H1 (cell line): ENCODE measurements at regions not wholly inside any gene's neighbourhood (a gene's known extent, or its start where the extent isn't known, plus 50 kb on each side); places are given as distances from the start of the nearest gene placed in this dataset.

Experiments used
- CTCF ChIA-PET: fragments of 300-600 bp; sonication (Branson Sonifier 250); formaldehyde crosslinking; loops from one replicate; lab custom pipeline; 2021; ENCODE audit not compliant: partially characterized antibody; lab: Charles Lee
- POLR2A ChIA-PET: fragments of 300-600 bp; sonication (Branson Sonifier 250); formaldehyde crosslinking; loops from one replicate; lab custom pipeline; 2021; ENCODE audit warnings: inconsistent platforms; ENCODE audit not compliant: partially characterized antibody; lab: Charles Lee
- DNase-seq, 2 experiments: peaks; one replicate each; pipeline versions ENCODE4 v3.0.0 to v3.0.0-alpha.2; 2010 to 2022; ENCODE audit warnings: low spot score in 2 of 2, low read depth in 1 of 2, mixed read lengths in 1 of 2
- FAIRE-seq: peaks from 2 replicates; lab custom pipeline; 2011; peaks lifted over from hg19 to GRCh38; lab: Jason Lieb, UNC
- H2AFZ ChIP-seq: 2 replicates; pipeline ENCODE4 v1.8.1; 2012; ENCODE audit warnings: low read length, inconsistent platforms
- H2AK5ac ChIP-seq: 2 replicates; pipeline ENCODE4 v1.6.1; 2013; ENCODE audit warnings: low read depth, low read length
- H2BK120ac ChIP-seq: replicated peaks from 2 replicates; pipeline ENCODE3; 2013; ENCODE audit warnings: low read depth, low read length, inconsistent platforms
- H2BK12ac ChIP-seq: 2 replicates; pipeline ENCODE4 v1.6.1; 2013; ENCODE audit warnings: low read depth, low read length
- H2BK15ac ChIP-seq: 2 replicates; pipeline ENCODE4 v1.6.1; 2013; ENCODE audit warnings: low read length
- H2BK20ac ChIP-seq: 2 replicates; pipeline ENCODE4 v1.6.1; 2013; ENCODE audit warnings: low read length
- H2BK5ac ChIP-seq: 2 replicates; pipeline ENCODE4 v1.6.1; 2013; ENCODE audit warnings: low read depth, low read length
- H3K14ac ChIP-seq: 2 replicates; pipeline ENCODE4 v1.6.1; 2013; ENCODE audit warnings: inconsistent platforms; ENCODE audit not compliant: insufficient read length
- H3K18ac ChIP-seq: 2 replicates; pipeline ENCODE4 v1.6.1; 2013; ENCODE audit warnings: low read length; ENCODE audit errors: extremely low read depth
- H3K23ac ChIP-seq: 2 replicates; pipeline ENCODE4 v1.6.1; 2013; ENCODE audit warnings: inconsistent platforms; ENCODE audit not compliant: insufficient read length
- H3K23me2 ChIP-seq: 2 replicates; pipeline ENCODE4 v1.6.1; 2013; ENCODE audit warnings: low read depth, low read length
- H3K27ac ChIP-seq: 2 replicates; pipeline ENCODE4 v1.6.1; 2011; ENCODE audit warnings: low read depth, low read length, inconsistent platforms
- H3K27me3 ChIP-seq, 4 experiments: replicated peaks in 1 of 4; 1 replicate in 1 of 4; 2 replicates in 3 of 4; pipeline versions ENCODE4 v1.6.1 to v1.8.1; 2011 to 2013; ENCODE audit warnings: low read length in 3 of 4, mild to moderate bottlenecking in 3 of 4, inconsistent platforms in 2 of 4, mixed read lengths in 2 of 4, moderate library complexity in 1 of 4; ENCODE audit not compliant: control insufficient read depth in 3 of 4, insufficient read depth in 3 of 4; ENCODE audit errors: extremely low read depth in 1 of 4
- H3K36me3 ChIP-seq, 4 experiments: 2 replicates each; pipeline versions ENCODE4 v1.6.1 to v1.8.1; 2011 to 2013; ENCODE audit warnings: mild to moderate bottlenecking in 4 of 4, low read length in 3 of 4, moderate library complexity in 2 of 4, control low read depth in 1 of 4, inconsistent platforms in 1 of 4; ENCODE audit not compliant: insufficient read depth in 4 of 4, control insufficient read depth in 2 of 4
- H3K4ac ChIP-seq: replicated peaks from 2 replicates; pipeline ENCODE3; 2013; ENCODE audit warnings: low read length, low read depth, mixed read lengths, inconsistent platforms; ENCODE audit not compliant: insufficient read length
- H3K4me1 ChIP-seq, 4 experiments: replicated peaks in 1 of 4; 1 replicate in 1 of 4; 2 replicates in 3 of 4; pipeline versions ENCODE4 v1.6.1 to v1.8.1; 2011 to 2013; ENCODE audit warnings: low read length in 3 of 4, inconsistent platforms in 2 of 4, mixed read lengths in 1 of 4; ENCODE audit not compliant: insufficient read depth in 4 of 4, control insufficient read depth in 3 of 4
- H3K4me2 ChIP-seq, 2 experiments: 2 replicates each; pipeline versions ENCODE4 v1.6.1 to v1.8.1; 2011 to 2013; ENCODE audit warnings: low read depth in 2 of 2, low read length in 2 of 2, control low read depth in 1 of 2, inconsistent platforms in 1 of 2, mild to moderate bottlenecking in 1 of 2; ENCODE audit not compliant: insufficient read depth in 1 of 2
- H3K4me3 ChIP-seq, 4 experiments: fragments of 200-600, 300-600 bp in 1 of 4; sonication (generic), shearing (Covaris generic), sonication (Bioruptor Twin) in 1 of 4; 2 replicates each; pipeline versions ENCODE4 v1.5.1 to v1.8.1; 2011 to 2016; ENCODE audit warnings: low read length in 4 of 4, low read depth in 3 of 4, control low read depth in 2 of 4, inconsistent platforms in 2 of 4, mild to moderate bottlenecking in 2 of 4, mixed read lengths in 1 of 4, moderate library complexity in 1 of 4; ENCODE audit not compliant: insufficient read depth in 2 of 4; ENCODE audit errors: extremely low read depth in 1 of 4
- H3K56ac ChIP-seq: replicated peaks from 2 replicates; pipeline ENCODE3; 2013; ENCODE audit warnings: low read depth, mild to moderate bottlenecking, mixed read lengths, low read length, inconsistent platforms; ENCODE audit not compliant: insufficient read length
- H3K79me1 ChIP-seq: 2 replicates; pipeline ENCODE4 v1.6.1; 2013; ENCODE audit warnings: low read depth, low read length, control low read depth
- H3K79me2 ChIP-seq, 2 experiments: 2 replicates each; pipeline versions ENCODE4 v1.6.1 to v1.8.1; 2012 to 2013; ENCODE audit warnings: low read length in 2 of 2, mild to moderate bottlenecking in 2 of 2, inconsistent platforms in 1 of 2; ENCODE audit not compliant: insufficient read depth in 2 of 2, control insufficient read depth in 1 of 2
- H3K9ac ChIP-seq, 4 experiments: replicated peaks in 1 of 4; 1 replicate in 1 of 4; 2 replicates in 3 of 4; pipeline versions ENCODE4 v1.6.1 to v1.8.1; 2011 to 2013; ENCODE audit warnings: low read depth in 3 of 4, low read length in 3 of 4, control low read depth in 2 of 4, mild to moderate bottlenecking in 2 of 4, moderate library complexity in 2 of 4, inconsistent platforms in 1 of 4; ENCODE audit errors: extremely low read depth in 1 of 4
- H3K9me3 ChIP-seq, 2 experiments: 2 replicates each; pipeline versions ENCODE4 v1.6.1 to v1.8.1; 2012 to 2013; ENCODE audit warnings: mild to moderate bottlenecking in 2 of 2, moderate library complexity in 2 of 2, control low read depth in 1 of 2, inconsistent platforms in 1 of 2, low read depth in 1 of 2, low read length in 1 of 2, mixed read lengths in 1 of 2; ENCODE audit not compliant: insufficient read depth in 2 of 2
- H4K20me1 ChIP-seq, 2 experiments: replicated peaks in 1 of 2; 2 replicates each; pipeline versions ENCODE3 to v1.8.1; 2011 to 2013; ENCODE audit warnings: inconsistent platforms in 2 of 2, low read length in 2 of 2, mild to moderate bottlenecking in 1 of 2; ENCODE audit not compliant: insufficient read depth in 2 of 2, control insufficient read depth in 1 of 2
- H4K5ac ChIP-seq: 2 replicates; pipeline ENCODE4 v1.6.1; 2013; ENCODE audit warnings: low read length, low read depth, mixed read lengths, inconsistent platforms; ENCODE audit not compliant: insufficient read length
- H4K8ac ChIP-seq: 2 replicates; pipeline ENCODE4 v1.8.0; 2013; ENCODE audit warnings: mild to moderate bottlenecking, moderate library complexity, low read length, inconsistent platforms; ENCODE audit not compliant: insufficient read depth; ENCODE audit errors: extremely low read depth
- H4K91ac ChIP-seq: replicated peaks from 2 replicates; pipeline ENCODE3; 2013; ENCODE audit warnings: low read length, mixed read lengths, inconsistent platforms; ENCODE audit not compliant: insufficient read length
- ASH2L ChIP-seq: fragments of 200-600, 300-600 bp; sonication (generic); IDR thresholded peaks from one replicate; pipeline ENCODE4 v1.7.1; 2017; ENCODE audit warnings: low read length
- BACH1 ChIP-seq: IDR thresholded peaks from 2 replicates; pipeline ENCODE4 v1.6.1; 2012; ENCODE audit warnings: low read length, improper control_type of control experiment
- BRCA1 ChIP-seq: IDR thresholded peaks from 2 replicates; pipeline ENCODE4 v1.6.1; 2012; ENCODE audit warnings: low read depth, low read length, improper control_type of control experiment
- CEBPB ChIP-seq: IDR thresholded peaks from 2 replicates; pipeline ENCODE4 v1.6.1; 2012; ENCODE audit warnings: low read depth, low read length
- CHD1 ChIP-seq: IDR thresholded peaks from 2 replicates; pipeline ENCODE4 v1.6.1; 2012; ENCODE audit warnings: low read depth, low read length, improper control_type of control experiment
- HDAC2 ChIP-seq, 2 experiments: fragments of 300-600 bp in 1 of 2; sonication (generic) in 1 of 2; IDR thresholded peaks; 2 replicates each; pipeline ENCODE4 v1.6.1; 2011 to 2012; ENCODE audit warnings: low read depth in 2 of 2, low read length in 2 of 2, mild to moderate bottlenecking in 2 of 2, moderate library complexity in 2 of 2, borderline replicate concordance in 1 of 2, inconsistent platforms in 1 of 2
- JUND ChIP-seq: IDR thresholded peaks from 2 replicates; pipeline ENCODE4 v1.6.1; 2011; ENCODE audit warnings: mild to moderate bottlenecking, improper control_type of control experiment, low read length
- MAFK ChIP-seq: IDR thresholded peaks from 2 replicates; pipeline ENCODE4 v1.6.1; 2012; ENCODE audit warnings: low read depth, mild to moderate bottlenecking, improper control_type of control experiment, low read length
- MAX ChIP-seq: IDR thresholded peaks from 2 replicates; pipeline ENCODE4 v1.6.1; 2012; ENCODE audit warnings: inconsistent platforms
- POLR2AphosphoS5 ChIP-seq: IDR thresholded peaks from 2 replicates; pipeline ENCODE4 v1.6.1; 2011; ENCODE audit warnings: low read depth, low read length
- SIRT6 ChIP-seq: IDR thresholded peaks from one replicate; pipeline ENCODE4 v1.7.1; 2012; ENCODE audit warnings: low read length, inconsistent platforms
- SP2 ChIP-seq: IDR thresholded peaks from 2 replicates; pipeline ENCODE4 v1.6.1; 2012; ENCODE audit warnings: mild to moderate bottlenecking, low read length, inconsistent platforms
- TAF7 ChIP-seq: optimal IDR thresholded peaks from 2 replicates; pipeline ENCODE3; 2011; ENCODE audit warnings: low read depth, mild to moderate bottlenecking, inconsistent platforms, low read length, moderate library complexity, borderline replicate concordance
- ZNF274 ChIP-seq: IDR thresholded peaks from 2 replicates; pipeline ENCODE4 v1.7.0; 2012; ENCODE audit warnings: low read length, borderline replicate concordance; ENCODE audit errors: extremely low read depth
- WGBS, 2 experiments: shearing (Covaris generic) in 1 of 2; methylation state at CpG; one replicate each; pipeline versions ENCODE4 v1.1.6 to v1.1.7; 2013 to 2015; ENCODE audit warnings: low lambda C conversion rate in 2 of 2, mixed read lengths in 2 of 2, inconsistent platforms in 1 of 2, low coverage in 1 of 2, missing lambda C conversion rate in 1 of 2; ENCODE audit not compliant: insufficient replicate concordance in 2 of 2, insufficient coverage in 1 of 2, insufficient read length in 1 of 2; ENCODE audit errors: extremely low coverage in 1 of 2, missing lambda C conversion rate in 1 of 2; 5-methylcytosine and 5-hydroxymethylcytosine counted together

GRCh38 chr16:61228371-61228770 is 807.9 kb downstream of the CDH8 start:
- no peak overlapping the region for H4K8ac ChIP-seq
- H2BK12ac ChIP-seq: no peak overlapping the region
- no peak overlapping the region for H2AFZ ChIP-seq
- H2BK120ac ChIP-seq: no peak overlapping the region
- H2BK15ac ChIP-seq: no peak overlapping the region
- no peak overlapping the region for H3K4me2 ChIP-seq
- H3K4me3 ChIP-seq: no peak overlapping the region
- no peak overlapping the region for H2AK5ac ChIP-seq
- ChIA-PET POLR2A (no interaction called here), CTCF (no interaction called here)
- H3K4me1 ChIP-seq: no peaks in the 10 kb centered on the region
- no peak overlapping the region for H2BK20ac ChIP-seq
- no peaks in the 10 kb centered on the region for H3K79me2 ChIP-seq
- H3K9ac ChIP-seq: no peak overlapping the region
- no peak overlapping the region for H3K18ac ChIP-seq
- no peak overlapping the region for H3K23ac ChIP-seq
- 100% methylated on average over 1 of the region's 1 CpG; no CpG with 5 or more reads in 1 of the 2 experiments for WGBS, 2 experiments
- H3K9me3 ChIP-seq: no peaks in the 10 kb centered on the region
- no peaks in the 10 kb centered on the region for H3K27me3 ChIP-seq
- H4K20me1 ChIP-seq: no peaks in the 10 kb centered on the region
- H2BK5ac ChIP-seq: no peak overlapping the region
- no peaks in the 10 kb centered on the region for H3K36me3 ChIP-seq
- no peak overlapping the region for H4K91ac ChIP-seq
- H3K56ac ChIP-seq: no peak overlapping the region
- DNase-seq: no peak
- H3K23me2 ChIP-seq: no peaks in the 10 kb centered on the region
- TF ChIP-seq SP2: no peak
- no peak for TF ChIP-seq JUND
- TF ChIP-seq HDAC2 (IDR thresholded peaks at IDR 0.05; ENCODE audit: borderline replicate concordance in 1 of 2, low read depth in 2 of 2, low read length in 2 of 2): no peak
- no peak for TF ChIP-seq ASH2L
- TF ChIP-seq TAF7: no peak
- no peak for TF ChIP-seq CHD1
- no peak for TF ChIP-seq POLR2AphosphoS5
- TF ChIP-seq ZNF274: no peak
- no peak for TF ChIP-seq CEBPB
- TF ChIP-seq BACH1: no peak
- TF ChIP-seq MAFK: no peak
- TF ChIP-seq BRCA1: no peak
- no peak for TF ChIP-seq SIRT6
- no peak for TF ChIP-seq MAX
- FAIRE-seq: no peak
- H4K5ac ChIP-seq: no peak overlapping the region
- no peak overlapping the region for H3K14ac ChIP-seq
- H3K79me1 ChIP-seq: no peaks in the 10 kb centered on the region
- no peak overlapping the region for H3K4ac ChIP-seq
- H3K27ac ChIP-seq: no peak overlapping the region
